Posterior vena cava (tissue), 2 donors: ENCODE measurements at regions not wholly inside any gene's neighbourhood (a gene's known extent, or its start where the extent isn't known, plus 50 kb on each side); places are given as distances from the start of the nearest gene placed in this dataset.
"Not testable (repeated sequence)": the region's sequence is repeated elsewhere in the genome, so short reads cannot be mapped to it uniquely, and the experiment has no call there.

Source experiments
- DNase-seq: peaks from one replicate; pipeline ENCODE4 v3.0.0-alpha.2; 2020; ENCODE audit warnings: low spot score
- intact Hi-C, 2 donors: fragments of 100-400 bp; cut with DNase I; formaldehyde crosslinking; loops; one replicate each; pipeline versions ENCODE4 v1.14.1 to v1.14.2; 2022 to 2023
- donor health status: DM: yes; HTN: yes; CAD: no.
- donor health status: DM: yes; HTN: yes; CAD: no.

DNA sequence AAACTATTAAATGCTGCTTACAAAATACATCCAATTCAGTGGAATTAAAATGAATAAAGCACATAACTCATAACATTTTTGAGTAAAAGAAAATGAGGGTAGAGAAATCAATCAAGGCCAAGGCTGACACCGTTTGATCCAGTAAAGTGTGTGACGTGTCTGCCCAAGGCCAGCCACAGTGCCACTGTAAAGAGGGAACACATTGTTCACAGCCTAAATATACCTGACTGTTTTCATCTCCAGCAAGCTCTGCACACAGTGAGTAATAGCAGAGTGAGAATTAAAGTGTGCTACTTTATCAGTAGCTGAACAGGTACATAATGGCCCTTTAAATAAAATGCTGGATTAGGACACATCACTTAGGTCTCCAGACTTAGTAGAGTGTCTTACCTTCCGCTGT lies 130.8 kb upstream of the DPP6 start:
- intact Hi-C loops, result loop anchor here in 1 of 2 donors (5.0 kb wide), 1 partner anchor 1354 kb away; no protein-coding TSS in a partner anchor
- DNase-seq, result no peak

DNA sequence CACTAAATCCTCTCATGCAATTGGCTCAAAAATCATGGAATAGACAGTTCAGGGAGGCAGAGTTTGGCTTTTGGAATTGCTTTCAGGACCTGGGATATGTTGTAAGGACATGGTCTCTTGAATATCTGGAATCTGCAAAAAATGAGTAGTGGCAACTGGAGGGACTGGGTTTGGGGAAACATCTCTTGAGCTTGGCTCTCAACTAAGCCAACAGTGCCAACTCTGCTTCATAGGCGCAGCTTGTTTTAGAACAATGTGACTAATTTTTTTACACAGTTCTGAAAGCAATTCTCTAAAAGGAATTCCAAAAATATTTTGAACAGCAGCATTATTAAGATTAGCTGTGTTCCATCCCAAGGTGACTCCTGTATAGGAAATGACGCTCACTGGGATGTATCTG lies 121.5 kb upstream of the DPP6 start:
- no peak for DNase-seq
- intact Hi-C loops, result no loop called here

DNA sequence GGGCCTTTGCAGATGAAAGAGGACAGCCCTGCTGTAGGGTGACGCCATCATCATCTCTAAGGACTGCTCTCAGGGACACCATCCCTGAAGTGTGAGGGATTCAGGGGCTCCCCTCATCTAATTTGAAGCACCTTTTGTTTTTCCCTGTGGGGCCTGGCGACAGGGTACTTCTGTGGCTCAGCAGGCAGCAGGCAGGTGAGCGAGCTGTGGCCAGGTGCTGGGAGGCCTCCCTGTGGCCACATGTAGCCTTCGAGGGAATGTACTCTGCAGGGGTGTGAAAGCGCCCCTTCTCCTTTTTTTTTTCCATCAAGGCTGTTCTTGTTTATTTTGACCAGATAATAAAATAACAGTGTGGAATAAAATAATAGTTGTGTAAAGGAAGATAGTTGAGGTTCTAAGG lies 118.2 kb upstream of the DPP6 start:
- intact Hi-C loops, result no loop called here
- DNase-seq, result no peak

- DNase-seq, result no peak
- intact Hi-C loops, result no loop called here
Measured at GRCh38 chr7:153934629-153935028, 117.6 kb upstream of the DPP6 start.

DNA sequence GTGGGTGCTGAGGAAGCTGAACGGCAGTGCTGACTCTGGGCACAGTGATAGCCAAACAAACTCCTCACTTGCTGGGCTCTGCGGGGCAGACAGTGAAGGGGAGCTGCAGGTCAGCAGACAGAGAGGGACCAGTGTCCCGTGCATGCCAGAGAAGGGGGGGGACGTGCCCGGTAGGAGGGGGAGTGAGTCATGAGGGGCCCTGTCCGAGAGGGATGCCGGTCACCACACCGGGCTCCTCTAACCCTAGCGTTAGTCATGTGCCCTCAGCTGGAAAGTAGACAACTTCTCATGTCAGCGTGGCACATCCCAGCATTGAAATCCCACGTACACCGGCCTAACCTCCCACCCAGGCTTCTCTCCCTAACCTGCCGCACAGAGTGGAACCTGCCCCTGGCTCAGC lies 117.1 kb upstream of the DPP6 start:
- DNase-seq, result no peak
- intact Hi-C loops, result no loop called here

GRCh38 chr7:153938451-153938850 lies 113.7 kb upstream of the DPP6 start:
- DNase-seq, result no peak
- intact Hi-C loops, result no loop called here

DNA sequence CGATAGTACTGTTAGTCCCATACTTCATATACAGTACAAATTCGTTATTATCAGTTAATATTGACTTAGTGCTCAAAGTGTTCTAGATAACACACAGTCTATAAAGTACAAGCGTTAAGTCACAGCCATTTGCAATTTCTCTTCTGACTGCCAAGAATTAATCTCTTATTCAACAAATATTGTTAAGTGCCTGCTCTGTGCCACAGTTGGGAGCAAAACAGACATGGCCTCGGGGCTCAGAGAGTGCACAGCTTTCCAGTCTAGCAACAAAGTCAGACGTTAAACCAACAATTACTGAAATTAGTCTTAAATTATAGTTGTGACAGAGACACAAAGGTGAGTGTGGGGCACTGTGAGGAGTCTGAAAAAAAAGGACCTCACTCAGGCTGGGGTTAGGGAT lies 113.0 kb upstream of the DPP6 start:
- DNase-seq, result no peak
- intact Hi-C loops, result no loop called here

GRCh38 chr7:153939654-153940053 lies 112.5 kb upstream of the DPP6 start:
- intact Hi-C loops, result no loop called here
- DNase-seq, result no peak

DNA sequence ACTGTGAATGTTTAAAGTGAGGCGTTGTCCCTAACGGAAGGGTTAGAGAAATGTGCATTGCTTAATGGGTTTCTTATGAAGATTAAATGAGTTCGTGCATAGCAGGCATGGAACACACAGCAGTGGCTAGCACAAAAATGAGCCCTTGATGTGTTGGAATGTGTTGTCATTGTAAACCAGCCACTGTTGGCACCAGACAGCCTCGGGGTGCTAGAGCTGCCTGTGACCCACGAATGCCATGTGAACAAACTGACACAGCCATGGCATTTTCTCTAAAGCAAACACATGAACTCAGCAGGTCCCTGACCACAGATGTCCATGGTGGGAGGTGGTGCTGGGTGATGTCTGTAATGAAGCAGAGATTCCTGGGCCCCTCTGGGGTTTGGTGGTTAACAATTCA lies 111.1 kb upstream of the DPP6 start:
- no peak for DNase-seq
- intact Hi-C loops, result no loop called here

- intact Hi-C loops, result no loop called here
- no peak for DNase-seq
Measured at GRCh38 chr7:153942036-153942435, 110.2 kb upstream of the DPP6 start.

DNA sequence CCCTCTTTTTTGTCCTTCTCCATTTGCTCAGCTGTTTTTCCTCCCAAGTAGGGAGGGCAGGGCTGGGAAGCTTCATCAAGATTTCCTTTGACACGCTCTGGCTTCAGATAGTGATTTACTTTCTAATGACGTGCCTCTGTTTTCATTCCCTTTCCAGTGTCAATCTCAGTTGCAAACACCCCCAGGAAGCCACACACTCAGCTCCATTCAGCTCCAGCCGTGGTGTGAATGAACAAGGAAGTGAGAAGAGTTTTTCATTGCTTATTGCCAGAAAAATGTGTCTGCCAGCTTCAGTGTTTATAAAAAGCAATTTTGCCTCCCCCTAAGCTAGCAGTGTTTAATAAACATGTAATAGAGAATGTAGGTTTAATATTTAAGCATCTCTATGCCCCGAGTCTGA lies 108.7 kb upstream of the DPP6 start:
- no peak for DNase-seq
- intact Hi-C loops, result no loop called here

DNA sequence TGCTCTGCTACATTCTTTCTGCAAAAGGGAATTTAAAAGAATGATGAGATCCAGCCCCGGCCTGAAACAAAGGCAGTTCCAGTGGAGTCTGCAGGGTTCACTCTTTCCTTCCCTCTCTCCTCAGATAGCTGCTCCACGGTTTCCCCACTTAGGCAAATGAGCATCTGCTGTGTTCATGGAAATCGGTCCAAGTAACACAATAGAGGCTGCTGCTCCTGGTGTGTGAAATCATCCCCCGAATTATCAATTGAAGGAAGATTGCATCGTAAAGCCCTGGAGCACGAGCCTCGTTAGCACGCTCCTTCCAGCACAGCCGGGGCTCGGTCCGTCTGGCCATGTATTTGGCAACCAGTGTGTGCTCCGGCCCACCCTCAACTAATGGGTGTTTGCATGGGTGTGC lies 108.3 kb upstream of the DPP6 start:
- no peak for DNase-seq
- intact Hi-C loops, result no loop called here

- intact Hi-C loops, result no loop called here
- no peak for DNase-seq
Measured at GRCh38 chr7:153948060-153948459, 104.1 kb upstream of the DPP6 start.

DNA sequence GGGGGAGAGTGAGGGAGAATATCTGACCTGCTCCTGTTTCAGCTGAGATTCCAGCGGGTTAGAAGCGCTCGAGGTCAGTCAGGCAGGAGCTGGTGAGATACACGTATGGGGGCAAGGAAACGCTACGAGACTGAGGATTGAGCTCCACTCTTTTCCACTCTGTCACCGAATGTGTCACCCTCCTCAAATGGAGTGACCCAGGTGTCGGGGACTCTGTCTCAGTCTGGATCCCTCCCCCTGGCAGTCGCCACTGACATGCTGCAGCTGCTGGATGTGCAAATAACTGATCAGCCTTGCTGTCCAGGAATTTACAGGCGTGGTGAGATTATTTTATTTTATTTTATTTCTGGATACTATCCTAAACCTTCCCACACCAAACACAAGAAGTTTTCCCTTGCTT lies 100.9 kb upstream of the DPP6 start:
- no peak for DNase-seq
- intact Hi-C loops, result loop anchor here in 1 of 2 donors (5.0 kb wide), 1 partner anchor 459 kb away; no protein-coding TSS in a partner anchor

GRCh38 chr7:153954477-153954876 lies 97.7 kb upstream of the DPP6 start:
- DNase-seq, result no peak
- intact Hi-C loops, result loop anchor here in 1 of 2 donors (5.0 kb wide), 1 partner anchor 462 kb away; no protein-coding TSS in a partner anchor

DNA sequence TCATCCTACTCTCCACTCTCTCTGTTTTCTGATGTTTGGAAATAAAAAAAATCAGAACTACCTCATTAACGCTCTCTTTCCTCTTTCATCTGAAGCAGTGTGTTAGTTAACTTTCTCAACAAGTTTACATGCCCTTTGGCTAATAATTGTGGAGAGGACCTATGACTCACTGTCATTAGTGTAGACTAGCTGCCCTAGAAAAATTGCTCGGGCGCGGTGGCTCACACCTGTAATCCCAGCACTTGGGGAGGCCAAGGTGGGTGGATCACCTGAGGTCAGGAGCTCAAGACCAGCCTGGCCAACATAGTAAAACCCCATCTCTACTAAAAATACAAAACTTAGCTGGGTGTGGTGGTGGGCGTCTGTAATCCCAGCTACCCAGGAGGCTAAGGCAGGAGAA lies 94.5 kb upstream of the DPP6 start:
- intact Hi-C loops, DNase-seq: not testable (repeated sequence)

DNA sequence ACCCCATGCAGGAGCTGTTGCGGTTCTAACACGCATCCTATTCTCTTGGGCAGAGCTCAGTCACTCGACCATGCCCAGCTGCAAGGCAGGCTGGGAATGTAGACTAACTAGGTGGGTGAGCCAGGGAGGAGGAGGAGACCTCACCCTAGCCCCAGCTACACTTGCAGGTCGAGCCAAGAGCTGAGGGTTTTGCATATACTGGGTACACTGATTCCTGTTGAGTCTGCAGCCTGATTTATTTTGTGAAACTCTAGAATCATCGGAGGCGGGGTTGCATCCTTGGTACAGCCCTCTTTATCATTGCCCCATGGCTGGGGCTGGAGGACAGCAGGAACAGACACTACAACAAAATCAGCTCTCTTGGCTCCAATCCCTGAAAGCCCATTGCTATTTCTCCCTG lies 93.8 kb upstream of the DPP6 start:
- DNase-seq, result not testable (repeated sequence)

DNA sequence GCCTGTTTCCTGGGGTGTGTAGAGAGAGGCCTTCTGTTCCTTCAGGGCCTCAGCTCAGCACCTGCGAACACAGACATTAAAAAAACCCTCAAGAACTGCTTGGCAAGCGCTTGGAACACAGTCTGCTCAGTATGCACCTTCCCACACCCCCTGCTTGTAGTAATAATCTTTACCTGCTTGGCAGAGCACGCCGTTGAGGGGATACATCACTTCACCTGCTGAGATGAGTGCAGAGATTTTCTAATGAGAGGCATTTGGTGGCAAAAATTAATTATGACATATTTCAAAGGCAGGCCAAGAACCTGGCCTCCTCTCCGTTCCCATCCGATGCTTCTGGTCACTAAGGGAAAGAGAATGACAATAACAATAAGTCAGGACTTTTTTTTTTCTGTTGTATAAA lies 93.4 kb upstream of the DPP6 start:
- DNase-seq, intact Hi-C loops: not testable (repeated sequence)

More for the DNA sequence above, 93.8 kb upstream of the DPP6 start:
- intact Hi-C loops, result not testable (repeated sequence)

DNA sequence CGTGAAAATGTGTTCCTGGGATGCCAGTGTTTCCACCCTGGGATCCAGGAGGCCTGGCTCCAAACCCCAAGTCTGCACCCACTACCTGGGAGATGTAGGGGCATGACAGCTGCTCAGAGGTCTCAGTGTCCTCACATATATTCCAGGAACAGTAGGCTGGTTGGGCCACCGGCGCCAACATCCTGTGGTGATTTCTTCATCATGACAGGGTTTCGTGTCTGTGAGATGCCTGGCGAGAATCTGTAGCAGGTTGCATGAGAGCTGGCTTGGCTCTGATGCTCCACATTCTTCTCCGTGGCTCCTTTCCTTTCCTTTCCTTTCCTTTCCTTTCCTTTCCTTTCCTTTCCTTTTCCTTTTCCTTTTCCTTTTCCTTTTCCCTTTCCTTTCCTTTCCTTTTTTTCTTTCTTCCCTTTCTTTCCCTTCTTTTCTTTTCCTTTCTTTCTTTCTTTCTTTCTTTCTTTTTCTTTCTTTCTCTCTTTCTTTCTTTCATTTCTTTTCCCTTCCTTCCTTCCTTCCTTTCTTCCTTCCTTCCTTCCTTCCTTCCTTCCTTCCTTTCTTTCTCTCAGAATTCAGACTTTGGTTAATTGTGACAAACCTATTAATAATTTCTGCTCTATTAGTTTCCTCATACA lies 87.6 kb upstream of the DPP6 start:
- intact Hi-C loops, DNase-seq: not testable (repeated sequence)

DNA sequence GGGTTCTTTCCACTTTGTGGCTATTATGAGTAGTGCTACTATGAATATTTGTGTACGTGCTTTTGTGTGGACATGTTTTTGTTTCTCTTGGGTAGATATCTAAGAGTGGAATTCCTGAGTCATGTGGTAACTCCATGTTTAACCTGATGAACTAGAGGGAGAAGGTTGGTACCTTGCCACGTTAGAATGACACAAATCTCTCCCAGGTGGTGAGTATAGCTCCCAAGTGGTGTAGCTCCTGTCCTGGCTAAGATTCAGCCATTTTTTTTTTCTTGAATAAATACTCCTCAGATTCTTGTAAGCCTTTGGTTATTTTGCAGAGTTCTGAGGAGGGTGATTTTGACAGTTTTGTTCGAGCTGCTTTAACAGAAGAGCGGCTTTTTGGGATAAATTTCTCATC lies 83.2 kb upstream of the DPP6 start:
- intact Hi-C loops, DNase-seq: not testable (repeated sequence)

- intact Hi-C loops, DNase-seq: not testable (repeated sequence)
Measured at GRCh38 chr7:153974603-153975002, 77.6 kb upstream of the DPP6 start.

DNA sequence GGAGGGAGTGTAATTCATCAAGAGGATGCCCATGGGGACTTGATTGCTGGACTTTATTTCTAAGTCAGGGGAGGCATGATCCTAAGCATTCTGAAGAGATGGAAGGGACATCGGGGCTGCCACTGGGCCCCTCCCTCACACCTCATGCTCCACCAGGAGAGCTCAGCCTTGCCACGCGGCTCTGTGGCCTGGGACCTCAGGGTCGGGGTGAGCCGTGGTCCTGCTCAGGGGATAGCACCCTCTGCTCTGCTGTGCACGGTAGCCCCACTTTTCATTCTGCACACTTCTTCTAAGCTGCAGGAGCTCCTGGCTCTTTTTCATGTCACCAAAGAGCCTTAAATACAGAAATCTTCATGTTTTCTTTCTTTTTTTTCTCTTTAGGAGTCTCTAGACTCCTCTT lies 75.5 kb upstream of the DPP6 start:
- intact Hi-C loops, DNase-seq: not testable (repeated sequence)
